Keratinocyte (primary cell): ENCODE measurements at regions not wholly inside any gene's neighbourhood (a gene's known extent, or its start where the extent isn't known, plus 50 kb on each side); places are given as distances from the start of the nearest gene placed in this dataset.

ENCODE experiments used
- EZH2 ChIP-seq: IDR thresholded peaks from one replicate; pipeline ENCODE4 v1.6.1; 2012; ENCODE audit warnings: inconsistent platforms, mild to moderate bottlenecking, low read length, moderate library complexity
- TF ChIP-seq, protein P1 (sequence below), 3 experiments: IDR thresholded peaks in 1 of 3; conservative IDR thresholded peaks in 1 of 3; optimal IDR thresholded peaks in 1 of 3; 2 replicates in 2 of 3; 3 replicates in 1 of 3; pipeline versions ENCODE3 to v1.5.1; 2011; ENCODE audit warnings: low read length in 3 of 3, mild to moderate bottlenecking in 3 of 3, moderate library complexity in 2 of 3, control low read depth in 1 of 3, inconsistent platforms in 1 of 3; ENCODE audit not compliant: insufficient read depth in 2 of 3; ENCODE audit errors: extremely low read depth in 1 of 3

- TF ChIP-seq, protein P1, sequence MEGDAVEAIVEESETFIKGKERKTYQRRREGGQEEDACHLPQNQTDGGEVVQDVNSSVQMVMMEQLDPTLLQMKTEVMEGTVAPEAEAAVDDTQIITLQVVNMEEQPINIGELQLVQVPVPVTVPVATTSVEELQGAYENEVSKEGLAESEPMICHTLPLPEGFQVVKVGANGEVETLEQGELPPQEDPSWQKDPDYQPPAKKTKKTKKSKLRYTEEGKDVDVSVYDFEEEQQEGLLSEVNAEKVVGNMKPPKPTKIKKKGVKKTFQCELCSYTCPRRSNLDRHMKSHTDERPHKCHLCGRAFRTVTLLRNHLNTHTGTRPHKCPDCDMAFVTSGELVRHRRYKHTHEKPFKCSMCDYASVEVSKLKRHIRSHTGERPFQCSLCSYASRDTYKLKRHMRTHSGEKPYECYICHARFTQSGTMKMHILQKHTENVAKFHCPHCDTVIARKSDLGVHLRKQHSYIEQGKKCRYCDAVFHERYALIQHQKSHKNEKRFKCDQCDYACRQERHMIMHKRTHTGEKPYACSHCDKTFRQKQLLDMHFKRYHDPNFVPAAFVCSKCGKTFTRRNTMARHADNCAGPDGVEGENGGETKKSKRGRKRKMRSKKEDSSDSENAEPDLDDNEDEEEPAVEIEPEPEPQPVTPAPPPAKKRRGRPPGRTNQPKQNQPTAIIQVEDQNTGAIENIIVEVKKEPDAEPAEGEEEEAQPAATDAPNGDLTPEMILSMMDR (optimal IDR thresholded peaks at IDR 0.05 in 1 of 3, IDR thresholded peaks at IDR 0.05 in 1 of 3, conservative IDR thresholded peaks at IDR 0.05 in 1 of 3; ENCODE audit: extremely low read depth in 1 of 3, insufficient read depth in 2 of 3, low read length in 3 of 3), result no peak
- no peak for TF ChIP-seq EZH2
Measured at GRCh38 chr10:117757086-117757720, 214.7 kb downstream of the EMX2 start.
